PC-9 (cell line): ENCODE measurements at regions not wholly inside any gene's neighbourhood (a gene's known extent, or its start where the extent isn't known, plus 50 kb on each side); places are given as distances from the start of the nearest gene placed in this dataset.

Experiments
- BruUV-seq: library from RNA; stranded (reverse); fragments of 400-500 nt; replicated peaks from 2 replicates; lab custom pipeline; 2021; lab: Mats Ljungman, UMichigan
- CTCF ChIA-PET: fragments of 300-600 bp; sonication (Branson Sonifier 250); formaldehyde crosslinking; loops from one replicate; lab custom pipeline; 2022; ENCODE audit warnings: antibody characterized with exemption; lab: Charles Lee
- POLR2A ChIA-PET: fragments of 300-600 bp; sonication (Branson Sonifier 250); formaldehyde crosslinking; loops from one replicate; lab custom pipeline; 2022; ENCODE audit warnings: antibody characterized with exemption; ENCODE audit not compliant: unreplicated experiment; lab: Charles Lee
- DNase-seq, 2 experiments: peaks; one replicate each; pipeline versions ENCODE4 v3.0.0 to v3.0.0-alpha.2; 2015 to 2022; ENCODE audit warnings: mixed read lengths in 1 of 2
- H2AFZ ChIP-seq: fragments of 200-600 bp; sonication (generic); 2 replicates; pipeline ENCODE4 v1.8.1; 2017; ENCODE audit warnings: antibody characterized with exemption
- H3F3A ChIP-seq: fragments of 200-600 bp; sonication (generic); 2 replicates; pipeline ENCODE4 v1.8.1; 2017; ENCODE audit warnings: antibody characterized with exemption, mild to moderate bottlenecking, low read depth; ENCODE audit not compliant: insufficient read depth
- H3K27ac ChIP-seq: fragments of 200-600 bp; sonication (generic); 2 replicates; pipeline ENCODE4 v1.6.1; 2016; ENCODE audit warnings: mixed run types
- H3K27me3 ChIP-seq: fragments of 200-600 bp; sonication (generic); 2 replicates; pipeline ENCODE4 v1.6.1; 2016; ENCODE audit warnings: low read depth, mixed run types; ENCODE audit not compliant: insufficient read depth
- H3K36me3 ChIP-seq: fragments of 200-600 bp; sonication (generic); 2 replicates; pipeline ENCODE4 v1.6.1; 2016; ENCODE audit warnings: low read depth, mixed run types
- H3K4me1 ChIP-seq: fragments of 200-600 bp; sonication (generic); replicated peaks from 2 replicates; pipeline ENCODE4 v1.6.1; 2016; ENCODE audit warnings: mixed run types; ENCODE audit not compliant: insufficient read depth
- H3K4me2 ChIP-seq: fragments of 200-600 bp; sonication (generic); 2 replicates; pipeline ENCODE4 v1.6.1; 2017; ENCODE audit warnings: mixed run types
- H3K4me3 ChIP-seq: fragments of 200-600 bp; sonication (generic); 2 replicates; pipeline ENCODE4 v1.6.1; 2016; ENCODE audit warnings: mixed run types
- H3K79me2 ChIP-seq: fragments of 200-600 bp; sonication (generic); 2 replicates; pipeline ENCODE4 v1.6.1; 2017; ENCODE audit warnings: low read depth, mixed run types
- H3K9me2 ChIP-seq: fragments of 200-600 bp; sonication (generic); 2 replicates; pipeline ENCODE4 v1.8.1; 2017; ENCODE audit warnings: mild to moderate bottlenecking; ENCODE audit not compliant: insufficient read depth
- H3K9me3 ChIP-seq: fragments of 200-600 bp; sonication (generic); 2 replicates; pipeline ENCODE4 v1.8.1; 2016; ENCODE audit warnings: low read depth; ENCODE audit not compliant: insufficient read depth
- H4K20me1 ChIP-seq: fragments of 200-600 bp; sonication (generic); 2 replicates; pipeline ENCODE4 v1.8.1; 2017; ENCODE audit not compliant: insufficient read depth
- CTCF ChIP-seq: fragments of 200-600 bp; sonication (generic); conservative IDR thresholded peaks from 2 replicates; pipeline ENCODE4 v1.6.1; 2017; ENCODE audit warnings: mixed run types, antibody characterized with exemption, mild to moderate bottlenecking, moderate library complexity
- EZH2 ChIP-seq: fragments of 200-600 bp; sonication (generic); IDR thresholded peaks from 2 replicates; pipeline ENCODE4 v1.8.0; 2017; ENCODE audit warnings: antibody characterized with exemption, low read depth
- intact Hi-C: fragments of 100-400 bp; cut with micrococcal nuclease; formaldehyde crosslinking; loops from one replicate; pipeline ENCODE4 v1.10.0; 2022; ENCODE audit not compliant: unreplicated experiment

GRCh38 chr15:58247855-58248842 is 110.0 kb downstream of the AQP9 start:
- no TSS peak for BruUV-seq
- ChIA-PET POLR2A (no interaction called here), CTCF (no interaction called here)
- H4K20me1 ChIP-seq: no peaks in the 10 kb centered on the region
- no peaks in the 10 kb centered on the region for H3K36me3 ChIP-seq
- H2AFZ ChIP-seq: no peak overlapping the region
- no peak overlapping the region for H3K4me3 ChIP-seq
- no peaks in the 10 kb centered on the region for H3F3A ChIP-seq
- no peak for DNase-seq
- no peak overlapping the region for H3K27ac ChIP-seq
- no peaks in the 10 kb centered on the region; the same call in 1 of the 2 replicates for H3K4me1 ChIP-seq
- no peaks in the 10 kb centered on the region for H3K27me3 ChIP-seq
- no peaks in the 10 kb centered on the region for H3K9me3 ChIP-seq
- no peaks in the 10 kb centered on the region for H3K79me2 ChIP-seq
- H3K9me2 ChIP-seq: no peaks in the 10 kb centered on the region
- no peak overlapping the region for H3K4me2 ChIP-seq
- TF ChIP-seq CTCF (no peak), EZH2 (no peak)
- intact Hi-C loops: no loop called here

GRCh38 chr15:58249646-58250312 is 111.6 kb downstream of the AQP9 start:
- no TSS peak for BruUV-seq
- no peak overlapping the region for H3K4me2 ChIP-seq
- H3K27me3 ChIP-seq: no peaks in the 10 kb centered on the region
- DNase-seq: no peak
- no peaks in the 10 kb centered on the region for H4K20me1 ChIP-seq
- H2AFZ ChIP-seq: no peak overlapping the region
- no peaks in the 10 kb centered on the region for H3K9me2 ChIP-seq
- no peaks in the 10 kb centered on the region for H3F3A ChIP-seq
- H3K36me3 ChIP-seq: no peaks in the 10 kb centered on the region
- H3K4me1 ChIP-seq: no peaks in the 10 kb centered on the region; the same call in 1 of the 2 replicates
- H3K9me3 ChIP-seq: no peaks in the 10 kb centered on the region; the same call in 1 of the 2 replicates
- H3K27ac ChIP-seq: no peak overlapping the region
- ChIA-PET POLR2A (no interaction called here), CTCF (no interaction called here)
- H3K4me3 ChIP-seq: no peak overlapping the region
- intact Hi-C loops: no loop called here
- no peaks in the 10 kb centered on the region for H3K79me2 ChIP-seq
- TF ChIP-seq EZH2: no peak
- TF ChIP-seq CTCF: no peak

GRCh38 chr15:58252586-58253323 is 114.6 kb downstream of the AQP9 start:
- H3K4me1 ChIP-seq: no peaks in the 10 kb centered on the region; the same call in 1 of the 2 replicates
- H3K4me2 ChIP-seq: no peak overlapping the region
- H4K20me1 ChIP-seq: no peaks in the 10 kb centered on the region
- TF ChIP-seq CTCF (no peak), EZH2 (no peak)
- intact Hi-C loops: no loop called here
- no peaks in the 10 kb centered on the region for H3K9me2 ChIP-seq
- no peaks in the 10 kb centered on the region for H3F3A ChIP-seq
- CTCF ChIA-PET: interaction anchor here (0.5 to 0.6 kb wide), 3 partner anchors 297 to 1249 kb away, joined by 3 to 6 read pairs (median 3); no protein-coding TSS in a partner anchor
- POLR2A ChIA-PET: no interaction called here
- H3K4me3 ChIP-seq: no peak overlapping the region
- no peaks in the 10 kb centered on the region for H3K79me2 ChIP-seq
- no peak for DNase-seq
- H3K27ac ChIP-seq: no peak overlapping the region
- no peaks in the 10 kb centered on the region for H3K36me3 ChIP-seq
- H3K27me3 ChIP-seq: no peaks in the 10 kb centered on the region
- BruUV-seq: no TSS peak
- H2AFZ ChIP-seq: no peak overlapping the region
- H3K9me3 ChIP-seq: peaks cover 2% of the 10 kb centered on the region; the same call in 1 of the 2 replicates
